Panc1 (cell line): ENCODE measurements at regions not wholly inside any gene's neighbourhood (a gene's known extent, or its start where the extent isn't known, plus 50 kb on each side); places are given as distances from the start of the nearest gene placed in this dataset.

Experiments used
- ATAC-seq: fragments of 200-7000 bp; cut with Tn5 transposase; 2 replicates; pipeline ENCODE4 v1.9.1; 2020; ENCODE audit warnings: mild to moderate bottlenecking, moderate library complexity
- BruUV-seq: library from RNA; stranded (reverse); fragments of 400-500 nt; replicated peaks from 2 replicates; lab custom pipeline; 2021; lab: Mats Ljungman, UMichigan
- CTCF ChIA-PET: fragments of 300-600 bp; sonication (Branson Sonifier 250); formaldehyde crosslinking; loops from one replicate; lab custom pipeline; 2022; ENCODE audit warnings: antibody characterized with exemption; lab: Charles Lee
- POLR2A ChIA-PET: fragments of 300-600 bp; sonication (Branson Sonifier 250); formaldehyde crosslinking; loops from one replicate; lab custom pipeline; 2022; ENCODE audit warnings: antibody characterized with exemption; lab: Charles Lee
- DNase-seq: peaks from one replicate; pipeline ENCODE4 v3.0.0-alpha.2; 2010; ENCODE audit warnings: low read depth, low spot score
- H3K27ac ChIP-seq: 2 replicates; pipeline ENCODE4 v1.5.1; 2011; ENCODE audit warnings: mild to moderate bottlenecking, low read length, inconsistent platforms
- H3K27me3 ChIP-seq: fragments of 200-500 bp; sonication (Bioruptor generic); 2 replicates; pipeline ENCODE4 v1.6.0; 2014; ENCODE audit warnings: low read length, inconsistent platforms; ENCODE audit not compliant: control insufficient read depth, insufficient read depth
- H3K36me3 ChIP-seq: fragments of 200-500 bp; sonication (Bioruptor generic); 2 replicates; pipeline ENCODE4 v1.5.1; 2014; ENCODE audit warnings: inconsistent platforms, mild to moderate bottlenecking, low read length, moderate library complexity; ENCODE audit not compliant: control insufficient read depth, insufficient read depth
- H3K4me1 ChIP-seq: 2 replicates; pipeline ENCODE4 v1.5.1; 2011; ENCODE audit warnings: inconsistent platforms, mild to moderate bottlenecking, low read length, moderate library complexity; ENCODE audit not compliant: control insufficient read depth, insufficient read depth
- H3K4me3 ChIP-seq, 2 experiments: 2 replicates each; pipeline ENCODE4 v1.5.1; 2011 to 2012; ENCODE audit warnings: low read depth in 2 of 2, low read length in 2 of 2, mild to moderate bottlenecking in 2 of 2, inconsistent platforms in 1 of 2, moderate library complexity in 1 of 2
- H3K9me3 ChIP-seq: fragments of 200-500 bp; sonication (Bioruptor generic); 2 replicates; pipeline ENCODE4 v1.5.1; 2014; ENCODE audit warnings: low read depth, mild to moderate bottlenecking, inconsistent platforms, low read length, moderate library complexity; ENCODE audit not compliant: control insufficient read depth, insufficient read depth
- CTCF ChIP-seq: fragments of 450-650 bp; IDR thresholded peaks from 2 replicates; pipeline ENCODE4 v1.5.1; 2017; ENCODE audit warnings: mild to moderate bottlenecking
- POLR2AphosphoS5 ChIP-seq: IDR thresholded peaks from 2 replicates; pipeline ENCODE4 v1.6.1; 2012; ENCODE audit warnings: mild to moderate bottlenecking, low read depth, low read length, moderate library complexity
- SIN3A ChIP-seq: IDR thresholded peaks from 2 replicates; pipeline ENCODE4 v1.6.1; 2012; ENCODE audit warnings: low read depth, mild to moderate bottlenecking, low read length, moderate library complexity, borderline replicate concordance; ENCODE audit not compliant: insufficient read depth
- TCF7L2 ChIP-seq: IDR thresholded peaks from 2 replicates; pipeline ENCODE4 v1.6.1; 2011; ENCODE audit warnings: mild to moderate bottlenecking, low read depth, low read length, inconsistent platforms
- in situ Hi-C: cut with HindIII; loops from 2 replicates; pipeline ENCODE4 v1.10.0; 2016; ENCODE audit warnings: low sequenced_read_pairs, low pct_unique_long_range_greater_than_20kb
- intact Hi-C: fragments of 100-400 bp; cut with micrococcal nuclease; formaldehyde crosslinking; loops from one replicate; pipeline ENCODE4 v1.10.0; 2022; ENCODE audit not compliant: unreplicated experiment
- TF ChIP-seq, protein P1 (sequence below), 2 experiments: IDR thresholded peaks; 2 replicates each; pipeline ENCODE4 v1.6.1; 2011 to 2012; ENCODE audit warnings: low read depth in 2 of 2, control low read depth in 1 of 2, low read length in 1 of 2, mild to moderate bottlenecking in 1 of 2, moderate library complexity in 1 of 2; ENCODE audit not compliant: insufficient read depth in 1 of 2

DNA sequence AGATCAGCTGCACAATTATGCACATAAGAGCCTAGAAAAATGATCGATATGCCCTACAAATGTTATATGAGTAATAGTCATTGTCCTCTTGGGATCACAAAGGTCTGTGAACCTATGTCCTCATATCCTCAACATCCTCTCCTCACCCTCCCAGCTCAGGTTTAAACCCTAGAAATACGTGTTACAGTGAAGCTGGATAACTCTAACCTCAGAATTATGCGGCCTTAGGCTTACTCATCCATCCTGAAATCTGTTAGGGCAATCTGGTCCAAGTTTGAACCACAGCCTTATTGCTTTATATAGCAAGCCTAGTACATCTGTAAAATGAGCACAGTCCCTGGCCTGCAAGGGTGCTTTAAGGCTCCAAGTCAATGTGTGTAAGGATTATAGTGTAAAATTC, 84.2 kb upstream of the FRMD4A start:
- no peaks in the 10 kb centered on the region for H3K36me3 ChIP-seq
- ChIA-PET CTCF (no interaction called here), POLR2A (no interaction called here)
- in situ Hi-C loops = no loop called here
- H3K9me3 ChIP-seq = no peaks in the 10 kb centered on the region
- ATAC-seq (no peak), DNase-seq (no peak)
- no TSS peak for BruUV-seq
- H3K27me3 ChIP-seq = no peaks in the 10 kb centered on the region
- intact Hi-C loops = no loop called here
- H3K4me1 ChIP-seq = no peaks in the 10 kb centered on the region
- TF ChIP-seq TCF7L2 = no peak
- TF ChIP-seq, protein P1, sequence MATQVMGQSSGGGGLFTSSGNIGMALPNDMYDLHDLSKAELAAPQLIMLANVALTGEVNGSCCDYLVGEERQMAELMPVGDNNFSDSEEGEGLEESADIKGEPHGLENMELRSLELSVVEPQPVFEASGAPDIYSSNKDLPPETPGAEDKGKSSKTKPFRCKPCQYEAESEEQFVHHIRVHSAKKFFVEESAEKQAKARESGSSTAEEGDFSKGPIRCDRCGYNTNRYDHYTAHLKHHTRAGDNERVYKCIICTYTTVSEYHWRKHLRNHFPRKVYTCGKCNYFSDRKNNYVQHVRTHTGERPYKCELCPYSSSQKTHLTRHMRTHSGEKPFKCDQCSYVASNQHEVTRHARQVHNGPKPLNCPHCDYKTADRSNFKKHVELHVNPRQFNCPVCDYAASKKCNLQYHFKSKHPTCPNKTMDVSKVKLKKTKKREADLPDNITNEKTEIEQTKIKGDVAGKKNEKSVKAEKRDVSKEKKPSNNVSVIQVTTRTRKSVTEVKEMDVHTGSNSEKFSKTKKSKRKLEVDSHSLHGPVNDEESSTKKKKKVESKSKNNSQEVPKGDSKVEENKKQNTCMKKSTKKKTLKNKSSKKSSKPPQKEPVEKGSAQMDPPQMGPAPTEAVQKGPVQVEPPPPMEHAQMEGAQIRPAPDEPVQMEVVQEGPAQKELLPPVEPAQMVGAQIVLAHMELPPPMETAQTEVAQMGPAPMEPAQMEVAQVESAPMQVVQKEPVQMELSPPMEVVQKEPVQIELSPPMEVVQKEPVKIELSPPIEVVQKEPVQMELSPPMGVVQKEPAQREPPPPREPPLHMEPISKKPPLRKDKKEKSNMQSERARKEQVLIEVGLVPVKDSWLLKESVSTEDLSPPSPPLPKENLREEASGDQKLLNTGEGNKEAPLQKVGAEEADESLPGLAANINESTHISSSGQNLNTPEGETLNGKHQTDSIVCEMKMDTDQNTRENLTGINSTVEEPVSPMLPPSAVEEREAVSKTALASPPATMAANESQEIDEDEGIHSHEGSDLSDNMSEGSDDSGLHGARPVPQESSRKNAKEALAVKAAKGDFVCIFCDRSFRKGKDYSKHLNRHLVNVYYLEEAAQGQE (IDR thresholded peaks at IDR 0.05; ENCODE audit: insufficient read depth in 1 of 2, low read depth in 2 of 2, low read length in 1 of 2) = no peak
- TF ChIP-seq POLR2AphosphoS5 = no peak
- TF ChIP-seq CTCF = no peak
- TF ChIP-seq SIN3A = no peak
- no peak overlapping the region for H3K4me3 ChIP-seq
- H3K27ac ChIP-seq = no peak overlapping the region

DNA sequence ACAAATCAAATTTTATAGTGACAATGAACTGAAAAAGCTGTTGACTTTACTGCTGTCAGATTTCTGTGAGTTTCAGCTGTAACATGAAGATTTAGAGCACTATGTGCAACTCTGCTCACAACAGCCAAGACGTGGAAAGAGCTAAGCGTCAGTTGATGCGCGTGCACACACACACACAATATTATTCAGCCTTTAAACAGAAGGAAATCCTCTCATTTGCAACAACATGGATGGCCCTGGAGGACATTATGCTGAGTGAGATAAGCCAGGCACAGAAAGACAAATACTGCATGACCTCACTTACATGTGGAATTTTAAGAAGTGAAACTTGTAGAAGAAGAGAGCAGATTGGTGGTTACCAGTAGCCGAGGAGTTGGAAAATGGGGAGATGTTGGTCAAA, 82.8 kb upstream of the FRMD4A start:
- ChIA-PET CTCF (no interaction called here), POLR2A (no interaction called here)
- H3K36me3 ChIP-seq = no peaks in the 10 kb centered on the region
- in situ Hi-C loops (no loop called here), intact Hi-C loops (no loop called here)
- ATAC-seq (no peak), DNase-seq (no peak)
- no peaks in the 10 kb centered on the region for H3K27me3 ChIP-seq
- H3K4me1 ChIP-seq = no peaks in the 10 kb centered on the region
- no peaks in the 10 kb centered on the region for H3K9me3 ChIP-seq
- no peak overlapping the region for H3K4me3 ChIP-seq
- H3K27ac ChIP-seq = no peak overlapping the region
- TF ChIP-seq POLR2AphosphoS5 (no peak), TCF7L2 (no peak), CTCF (no peak), SIN3A (no peak)
- TF ChIP-seq, protein P1 (IDR thresholded peaks at IDR 0.05; ENCODE audit: insufficient read depth in 1 of 2, low read depth in 2 of 2, low read length in 1 of 2) = no peak
- BruUV-seq = no TSS peak
